ENCODE measurements at regions not wholly inside any gene's neighbourhood (a gene's known extent, or its start where the extent isn't known, plus 50 kb on each side); places are given as distances from the start of the nearest gene placed in this dataset.

DNA sequence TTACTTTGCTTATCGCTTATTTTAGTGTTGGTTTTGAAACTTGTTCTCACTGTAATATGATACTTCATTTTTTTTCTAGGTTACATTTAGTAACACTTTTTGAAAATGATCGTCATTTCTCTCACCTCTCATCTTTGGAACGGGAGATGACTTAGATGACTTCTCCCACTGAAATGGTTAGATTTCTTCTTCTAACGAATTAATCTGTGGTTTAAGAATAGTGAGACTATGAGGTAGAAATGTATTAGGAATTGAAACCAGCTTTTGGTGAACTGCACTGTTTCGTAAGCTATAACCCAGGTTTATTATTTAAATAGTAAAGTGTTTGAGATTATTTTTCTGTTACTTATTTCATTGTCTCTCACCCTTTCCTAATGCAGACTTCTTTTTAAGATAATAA is 93.7 kb downstream of the PRR15 start:
- TF ChIP-seq, protein P1, sequence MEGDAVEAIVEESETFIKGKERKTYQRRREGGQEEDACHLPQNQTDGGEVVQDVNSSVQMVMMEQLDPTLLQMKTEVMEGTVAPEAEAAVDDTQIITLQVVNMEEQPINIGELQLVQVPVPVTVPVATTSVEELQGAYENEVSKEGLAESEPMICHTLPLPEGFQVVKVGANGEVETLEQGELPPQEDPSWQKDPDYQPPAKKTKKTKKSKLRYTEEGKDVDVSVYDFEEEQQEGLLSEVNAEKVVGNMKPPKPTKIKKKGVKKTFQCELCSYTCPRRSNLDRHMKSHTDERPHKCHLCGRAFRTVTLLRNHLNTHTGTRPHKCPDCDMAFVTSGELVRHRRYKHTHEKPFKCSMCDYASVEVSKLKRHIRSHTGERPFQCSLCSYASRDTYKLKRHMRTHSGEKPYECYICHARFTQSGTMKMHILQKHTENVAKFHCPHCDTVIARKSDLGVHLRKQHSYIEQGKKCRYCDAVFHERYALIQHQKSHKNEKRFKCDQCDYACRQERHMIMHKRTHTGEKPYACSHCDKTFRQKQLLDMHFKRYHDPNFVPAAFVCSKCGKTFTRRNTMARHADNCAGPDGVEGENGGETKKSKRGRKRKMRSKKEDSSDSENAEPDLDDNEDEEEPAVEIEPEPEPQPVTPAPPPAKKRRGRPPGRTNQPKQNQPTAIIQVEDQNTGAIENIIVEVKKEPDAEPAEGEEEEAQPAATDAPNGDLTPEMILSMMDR (IDR thresholded peaks at IDR 0.05) = no peak
- TF ChIP-seq POLR2A (IDR thresholded peaks at IDR 0.05) = no peak
